Nephron progenitor cell (in vitro differentiated cells): ENCODE measurements at regions not wholly inside any gene's neighbourhood (a gene's known extent, or its start where the extent isn't known, plus 50 kb on each side); places are given as distances from the start of the nearest gene placed in this dataset.

Source experiments
- DNase-seq: peaks from one replicate; pipeline ENCODE4 v3.0.0; 2021
- H3K27ac Mint-ChIP-seq: 2 replicates; pipeline ENCODE4 v1.8.0; 2021; ENCODE audit warnings: mild to moderate bottlenecking, moderate library complexity, mixed read lengths
- H3K27me3 Mint-ChIP-seq: 2 replicates; pipeline ENCODE4 v1.8.0; 2021; ENCODE audit warnings: mild to moderate bottlenecking, low read depth, mixed read lengths; ENCODE audit not compliant: poor library complexity
- H3K36me3 Mint-ChIP-seq: 2 replicates; pipeline ENCODE4 v1.8.0; 2021; ENCODE audit warnings: low read depth, mixed read lengths
- H3K4me1 Mint-ChIP-seq: 2 replicates; pipeline ENCODE4 v1.8.0; 2021; ENCODE audit warnings: mixed read lengths
- H3K4me3 Mint-ChIP-seq: 2 replicates; pipeline ENCODE4 v1.8.0; 2021; ENCODE audit warnings: mild to moderate bottlenecking, moderate library complexity, mixed read lengths
- H3K9me3 Mint-ChIP-seq: 2 replicates; pipeline ENCODE4 v1.8.0; 2021; ENCODE audit warnings: mild to moderate bottlenecking, moderate library complexity, mixed read lengths
- CTCF ChIP-seq: fragments of 200-600 bp; sonication (generic); IDR thresholded peaks from 2 replicates; pipeline ENCODE4 v1.5.0; 2021; ENCODE audit warnings: antibody characterized with exemption

- H3K36me3 Mint-ChIP-seq: no peaks in the 10 kb centered on the region
- peaks cover 83% of the 10 kb centered on the region for H3K27me3 Mint-ChIP-seq
- no peak overlapping the region for H3K4me3 Mint-ChIP-seq
- no peak for DNase-seq
- no peaks in the 10 kb centered on the region for H3K9me3 Mint-ChIP-seq
- peaks cover 4% of the 10 kb centered on the region for H3K4me1 Mint-ChIP-seq
- H3K27ac Mint-ChIP-seq: no peak overlapping the region
- TF ChIP-seq CTCF: no peak
Observed at GRCh38 chr11:43585877-43586608, 94.5 kb upstream of the HSD17B12 start.

- no peak for DNase-seq
- no peaks in the 10 kb centered on the region for H3K9me3 Mint-ChIP-seq
- H3K36me3 Mint-ChIP-seq: no peaks in the 10 kb centered on the region
- no peak overlapping the region for H3K27ac Mint-ChIP-seq
- H3K4me1 Mint-ChIP-seq: no peaks in the 10 kb centered on the region
- TF ChIP-seq CTCF: no peak
- H3K27me3 Mint-ChIP-seq: peaks cover 53% of the 10 kb centered on the region
- no peak overlapping the region for H3K4me3 Mint-ChIP-seq
Observed at GRCh38 chr11:43589601-43590250, 90.8 kb upstream of the HSD17B12 start.

GRCh38 chr11:43601511-43601910 is 79.0 kb upstream of the HSD17B12 start:
- peaks cover 46% of the 10 kb centered on the region for H3K27me3 Mint-ChIP-seq
- no peak overlapping the region for H3K4me3 Mint-ChIP-seq
- no peaks in the 10 kb centered on the region for H3K4me1 Mint-ChIP-seq
- no peak for DNase-seq
- no peaks in the 10 kb centered on the region for H3K9me3 Mint-ChIP-seq
- no peak overlapping the region for H3K27ac Mint-ChIP-seq
- TF ChIP-seq CTCF: no peak
- no peaks in the 10 kb centered on the region for H3K36me3 Mint-ChIP-seq

GRCh38 chr11:43602670-43603069 is 77.9 kb upstream of the HSD17B12 start:
- Mint-ChIP-seq H3K4me3 (no peak overlapping the region), H3K27ac (no peak overlapping the region), H3K27me3 (peaks cover 46% of the 10 kb centered on the region), H3K36me3 (no peaks in the 10 kb centered on the region), H3K4me1 (no peaks in the 10 kb centered on the region), H3K9me3 (no peaks in the 10 kb centered on the region)
- TF ChIP-seq CTCF: no peak
- no peak for DNase-seq

GRCh38 chr11:43614214-43614613 is 66.3 kb upstream of the HSD17B12 start:
- TF ChIP-seq CTCF: no peak
- no peak for DNase-seq
- H3K36me3 Mint-ChIP-seq: no peaks in the 10 kb centered on the region
- no peaks in the 10 kb centered on the region for H3K4me1 Mint-ChIP-seq
- H3K27ac Mint-ChIP-seq: no peak overlapping the region
- no peak overlapping the region for H3K4me3 Mint-ChIP-seq
- H3K27me3 Mint-ChIP-seq: peaks cover 10% of the 10 kb centered on the region
- peaks cover 31% of the 10 kb centered on the region for H3K9me3 Mint-ChIP-seq
